H4 (cell line): ENCODE measurements at regions not wholly inside any gene's neighbourhood (a gene's known extent, or its start where the extent isn't known, plus 50 kb on each side); places are given as distances from the start of the nearest gene placed in this dataset.
"Not testable (repeated sequence)": the region's sequence is repeated elsewhere in the genome, so short reads cannot be mapped to it uniquely, and the experiment has no call there.

Experiments used
- DNase-seq: peaks from one replicate; pipeline ENCODE4 v3.0.0-alpha.2; 2015; ENCODE audit warnings: low spot score

DNA sequence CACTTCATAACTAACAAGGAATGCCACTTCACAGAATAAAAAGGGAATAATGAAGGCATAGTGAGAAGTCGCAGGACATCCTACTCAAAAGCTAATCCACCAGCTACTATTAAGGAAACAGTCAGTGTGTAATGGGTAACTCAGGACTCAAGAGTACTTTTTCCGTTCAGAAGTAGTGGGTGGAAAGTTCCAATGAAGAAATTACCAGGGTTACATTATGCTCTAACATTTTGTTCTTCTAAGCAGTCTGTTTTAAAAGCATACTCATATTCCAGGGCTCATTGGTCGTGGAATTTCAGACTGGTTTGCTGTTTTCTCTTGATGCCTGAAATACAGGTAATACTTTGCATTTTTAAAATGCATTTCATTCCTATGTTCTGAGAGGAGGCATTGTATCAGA is 222.4 kb upstream of the IRS2 start:
- DNase-seq, result no peak

DNA sequence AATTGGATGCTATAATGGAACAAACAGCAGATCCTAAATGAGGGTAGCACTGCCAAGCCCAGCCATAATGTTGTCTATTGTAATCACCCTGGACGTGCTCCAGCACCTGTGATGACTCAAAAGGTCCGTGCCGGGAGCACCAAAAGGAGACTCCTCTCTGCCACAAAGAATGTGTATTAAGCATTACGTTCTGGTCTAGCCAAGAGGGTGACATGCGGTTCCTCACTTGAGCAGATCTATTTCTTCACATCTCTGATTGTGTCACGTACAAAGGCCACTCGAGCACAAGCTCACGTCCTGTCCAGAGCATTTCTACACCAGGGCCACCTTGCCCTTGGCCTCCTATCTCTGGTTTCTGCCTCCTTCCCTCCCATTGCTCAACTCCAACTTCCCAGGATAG is 219.9 kb upstream of the IRS2 start:
- DNase-seq, result peak; percentile 60

DNA sequence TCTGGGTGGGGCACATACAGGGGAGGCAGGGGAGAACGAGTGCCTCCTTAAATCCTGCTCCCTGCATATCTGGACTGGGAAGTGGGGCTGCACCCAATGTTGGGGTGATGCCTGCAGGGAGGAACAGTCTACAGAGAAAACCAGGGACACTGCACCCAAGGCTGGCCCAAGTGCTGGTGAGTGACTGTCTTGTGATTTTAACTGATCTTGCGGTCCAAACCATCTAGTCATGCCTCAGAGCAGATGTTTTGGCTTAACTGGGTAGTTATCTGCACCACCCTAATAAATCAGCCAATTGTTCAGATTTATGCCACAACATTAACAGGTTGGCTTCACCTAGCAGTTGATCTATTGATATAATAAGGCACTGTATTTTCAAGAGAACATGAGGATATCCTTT is 219.2 kb upstream of the IRS2 start:
- DNase-seq, result no peak

DNA sequence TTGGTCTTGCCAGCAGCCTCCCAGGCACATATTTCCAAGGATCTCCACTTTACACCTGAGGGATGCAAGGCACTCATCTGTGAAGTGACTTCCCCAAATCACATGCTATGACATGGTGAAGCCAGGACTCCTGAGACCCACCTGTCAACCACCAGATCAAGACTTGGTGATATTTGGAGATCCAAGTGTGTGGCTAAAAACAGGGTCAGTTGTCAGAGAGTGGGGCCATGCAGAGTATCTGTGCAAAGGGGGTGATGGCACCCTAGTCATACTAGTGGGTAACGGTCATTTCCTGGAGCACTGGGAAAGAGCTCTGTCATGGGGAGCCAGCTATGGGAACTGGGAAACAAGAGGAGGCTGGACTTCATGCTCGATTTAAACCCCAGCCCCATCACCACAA is 218.4 kb upstream of the IRS2 start:
- DNase-seq, result no peak

DNA sequence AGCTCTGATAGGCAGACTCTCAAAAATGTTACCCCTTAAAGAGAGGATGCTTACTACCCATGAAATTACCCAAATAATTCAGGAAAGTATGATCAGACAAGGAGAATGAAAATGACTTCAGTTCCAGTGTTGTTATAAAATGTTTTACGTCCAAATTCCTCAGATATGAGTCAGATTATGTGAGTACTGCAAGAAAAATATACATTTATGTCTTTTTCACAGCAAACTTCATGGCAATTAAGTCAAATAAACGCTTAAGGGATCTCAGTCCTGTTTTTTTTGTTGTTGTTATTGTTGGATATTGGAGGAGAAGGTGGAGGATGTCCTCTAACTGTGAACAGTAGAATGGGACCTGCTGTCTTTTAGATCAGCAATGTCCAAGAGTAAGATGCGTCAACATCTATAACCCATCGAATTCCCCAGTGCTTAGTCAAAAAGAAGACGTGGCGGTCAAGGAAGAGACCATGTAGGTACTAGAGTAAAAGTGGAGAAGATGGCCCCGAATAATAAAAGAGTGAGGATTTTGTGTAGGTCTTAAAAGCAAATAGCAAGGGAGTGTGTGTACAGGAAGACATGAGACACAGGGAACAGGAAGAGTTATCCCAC is 215.4 kb upstream of the IRS2 start:
- no peak for DNase-seq

DNA sequence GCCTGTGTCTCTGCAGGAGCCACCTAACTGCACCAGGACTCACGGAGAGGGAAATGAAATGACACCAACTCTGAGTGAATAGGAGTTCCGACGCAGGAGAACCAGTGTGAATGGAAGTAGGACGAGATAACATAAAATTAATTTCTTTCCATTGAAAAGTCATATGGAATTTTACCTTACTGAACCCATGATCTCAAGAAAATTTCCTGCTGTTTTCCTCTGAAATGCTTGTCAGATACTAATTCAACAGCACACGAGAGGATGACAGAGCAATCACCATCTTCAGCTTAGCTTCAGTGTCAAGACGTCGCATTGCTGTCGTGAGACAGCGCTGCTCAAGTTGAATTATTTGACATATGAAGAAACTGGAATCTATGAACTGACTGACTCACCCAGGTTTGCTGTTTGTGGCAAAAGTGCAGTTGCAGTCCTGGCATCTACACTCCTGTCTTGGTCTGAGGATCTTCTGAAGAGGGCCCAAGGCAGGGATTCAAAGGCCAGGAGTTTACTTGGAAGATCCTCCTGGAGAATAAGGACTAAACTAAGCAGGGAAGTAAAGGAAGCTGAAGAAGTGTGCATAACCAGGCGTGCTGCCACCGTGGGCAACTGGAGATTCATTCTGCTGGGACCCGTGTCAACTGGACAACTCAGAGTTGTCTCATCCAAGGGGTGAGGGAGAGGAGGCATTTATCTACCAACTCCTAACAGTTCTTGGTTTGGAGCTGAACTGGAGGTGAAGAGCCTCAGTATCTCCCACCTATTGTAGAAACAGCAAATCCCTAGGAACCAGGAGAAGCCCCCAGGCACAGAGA is 214.4 kb upstream of the IRS2 start:
- no peak for DNase-seq

DNA sequence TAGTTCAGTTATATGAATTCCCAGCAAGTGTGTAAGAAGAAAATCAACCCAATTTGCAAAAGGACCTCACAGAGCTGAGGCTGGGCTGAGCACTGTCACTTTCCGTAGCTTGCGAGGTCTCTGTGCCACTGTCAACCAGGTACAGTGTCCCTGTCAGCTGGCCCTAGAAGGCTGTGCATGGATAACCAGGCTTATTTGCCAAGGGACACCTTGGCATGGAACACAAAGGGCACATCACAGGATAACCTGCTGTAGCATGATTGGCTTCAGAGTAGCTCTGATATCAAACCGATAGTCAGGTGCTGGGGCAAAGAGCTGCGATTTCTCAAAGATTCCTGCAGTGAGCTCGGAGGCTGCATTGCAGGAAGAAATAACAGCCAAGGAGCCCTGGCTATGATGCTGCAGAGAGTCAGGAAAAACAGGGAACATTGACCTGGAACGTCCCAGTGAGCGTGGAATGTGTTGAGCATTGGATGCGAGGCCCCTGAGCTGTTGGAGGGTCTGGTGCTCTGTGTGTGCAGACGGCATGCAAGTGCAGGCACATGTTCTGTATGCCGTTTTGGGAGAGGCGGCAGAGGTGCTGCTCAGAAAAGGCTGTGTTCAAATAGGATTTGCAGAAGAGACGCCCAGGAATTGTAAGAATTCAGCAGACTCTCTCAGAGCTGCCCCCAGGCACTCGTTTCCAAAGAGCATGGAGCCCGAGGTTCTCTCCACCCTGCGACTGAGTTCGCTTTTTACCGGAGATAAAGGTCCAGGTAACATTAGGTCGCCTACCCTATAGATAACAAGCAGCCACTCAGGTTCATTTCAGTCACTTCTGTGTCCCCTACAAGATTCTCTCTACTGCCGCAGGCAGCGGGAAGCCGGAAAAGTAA is 213.5 kb upstream of the IRS2 start:
- no peak for DNase-seq

DNA sequence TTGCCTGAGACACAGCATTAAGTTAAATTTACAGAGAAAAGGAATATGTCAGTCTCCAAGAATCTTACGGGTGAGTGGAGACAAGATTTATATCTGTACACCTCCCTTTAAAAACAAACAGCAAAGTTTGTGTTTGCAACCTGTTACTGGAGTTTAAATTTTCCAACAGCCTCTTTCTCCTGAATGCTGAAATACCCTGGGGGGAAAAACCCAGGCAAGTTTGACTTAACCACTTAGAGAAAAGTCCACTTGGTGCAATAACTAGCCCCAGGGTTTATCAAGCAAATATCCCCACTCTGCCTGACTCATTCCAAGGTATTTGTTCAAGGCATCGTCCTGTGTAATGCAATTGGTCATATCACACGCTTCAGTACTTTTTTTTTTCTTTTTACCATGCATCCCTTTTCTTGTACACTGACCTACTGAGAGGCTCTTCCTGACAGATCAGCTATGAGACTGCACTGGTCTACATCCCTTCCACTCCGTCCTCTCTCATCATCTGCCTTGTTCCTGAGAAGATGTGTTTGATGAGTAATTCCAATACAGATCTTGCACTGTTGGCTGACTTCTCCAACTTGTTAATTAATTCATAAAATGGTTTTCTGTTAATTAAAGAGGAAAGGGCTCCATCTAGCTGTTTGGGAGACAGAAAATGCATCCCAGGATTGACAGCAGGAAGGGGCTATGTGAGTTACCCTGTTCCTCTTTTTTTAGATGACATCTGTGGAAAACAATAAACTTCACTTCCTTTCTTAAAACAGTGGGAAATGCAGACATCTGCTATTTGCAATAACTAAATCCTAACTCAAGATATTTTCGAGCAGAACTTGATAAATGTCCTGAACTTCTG is 212.5 kb upstream of the IRS2 start:
- DNase-seq, result peak; percentile 37

DNA sequence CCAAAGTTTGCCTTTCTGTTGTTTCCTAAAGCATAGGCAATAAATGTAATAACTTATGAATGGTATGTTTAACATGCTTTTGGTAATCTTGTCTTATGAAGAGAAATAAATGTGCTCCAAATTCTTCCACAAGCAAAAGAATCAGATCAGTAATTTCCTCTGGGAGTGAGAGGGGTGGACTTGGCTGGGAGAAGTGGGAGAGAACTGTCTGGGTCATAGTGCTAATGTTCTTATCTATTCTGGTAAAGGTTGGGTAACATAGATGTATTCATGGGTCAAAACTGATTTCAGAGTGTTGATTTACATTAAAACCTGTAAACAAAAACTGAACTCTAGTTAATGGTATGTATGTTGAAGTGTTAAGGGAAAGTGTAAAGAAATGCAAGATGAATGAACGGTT is 211.7 kb upstream of the IRS2 start:
- DNase-seq, result no peak

DNA sequence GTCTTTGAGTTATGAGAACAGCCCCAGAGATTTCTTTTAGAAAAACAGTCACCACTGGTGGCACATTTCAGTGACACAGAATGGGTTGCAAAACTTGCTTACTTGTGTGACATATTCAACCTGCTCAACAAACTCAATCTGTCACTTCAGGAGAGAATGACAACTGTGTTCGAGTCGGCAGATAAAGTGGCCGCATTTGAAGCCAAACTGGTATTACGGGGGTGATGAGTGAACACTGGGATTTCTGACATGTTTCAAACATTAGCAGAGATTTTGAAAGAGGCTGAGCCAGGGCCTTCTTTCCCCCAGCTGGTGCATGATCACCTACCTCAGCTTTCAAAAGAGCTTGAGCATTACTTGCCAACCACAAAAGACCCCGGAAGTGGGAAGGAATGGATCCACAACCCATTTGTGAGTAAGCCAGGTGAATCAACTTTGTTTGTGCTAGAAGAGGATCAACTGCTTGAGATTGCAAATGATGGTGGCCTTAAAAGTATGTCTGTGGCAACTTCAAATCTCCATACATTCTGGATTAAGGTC is 210.7 kb upstream of the IRS2 start:
- DNase-seq, result not testable (repeated sequence)

DNA sequence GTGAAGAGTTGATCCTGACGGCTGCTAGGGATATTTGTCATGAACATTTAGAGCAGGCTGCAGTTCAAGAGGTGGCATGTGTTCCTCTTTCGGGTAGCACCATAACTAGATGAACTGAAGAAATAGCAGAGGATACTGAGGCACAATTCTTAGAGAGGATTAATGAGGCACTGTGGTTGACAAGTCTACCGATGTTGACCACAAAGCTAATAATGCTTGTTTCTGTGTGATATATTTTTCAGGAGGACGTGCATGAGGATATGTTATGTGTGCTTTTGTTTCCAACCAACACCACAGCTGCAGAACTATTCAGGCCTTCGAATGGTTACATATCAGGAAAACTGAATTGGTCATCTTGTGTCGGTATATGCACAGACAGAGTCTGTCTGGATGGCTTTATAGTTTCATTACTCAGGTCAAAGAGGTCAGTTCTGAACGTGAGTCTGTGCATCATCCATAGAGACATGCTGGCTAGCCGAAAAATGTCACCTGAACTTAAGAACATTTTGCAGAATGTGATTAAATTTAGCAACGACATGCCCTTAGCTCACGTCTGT is 210.1 kb upstream of the IRS2 start:
- DNase-seq, result no peak

DNA sequence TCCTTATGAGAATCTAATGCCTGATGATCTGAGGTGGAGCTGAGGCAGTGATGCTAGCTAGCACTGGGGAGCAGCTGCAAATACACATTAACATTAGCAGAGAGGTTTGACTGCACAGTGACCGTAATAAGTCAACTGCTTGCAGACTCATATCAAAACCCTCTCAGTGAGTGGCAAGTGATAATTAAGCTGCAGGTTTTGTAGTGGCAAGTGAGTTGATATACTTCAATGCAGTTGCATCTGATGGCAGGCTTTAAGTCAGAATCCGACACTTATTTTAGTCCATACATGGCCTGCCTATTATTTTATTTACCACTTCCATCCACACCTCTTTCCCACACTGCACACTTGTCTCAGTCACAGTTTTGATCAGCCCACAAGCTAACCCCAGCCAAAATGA is 209.2 kb upstream of the IRS2 start:
- DNase-seq, result no peak

DNA sequence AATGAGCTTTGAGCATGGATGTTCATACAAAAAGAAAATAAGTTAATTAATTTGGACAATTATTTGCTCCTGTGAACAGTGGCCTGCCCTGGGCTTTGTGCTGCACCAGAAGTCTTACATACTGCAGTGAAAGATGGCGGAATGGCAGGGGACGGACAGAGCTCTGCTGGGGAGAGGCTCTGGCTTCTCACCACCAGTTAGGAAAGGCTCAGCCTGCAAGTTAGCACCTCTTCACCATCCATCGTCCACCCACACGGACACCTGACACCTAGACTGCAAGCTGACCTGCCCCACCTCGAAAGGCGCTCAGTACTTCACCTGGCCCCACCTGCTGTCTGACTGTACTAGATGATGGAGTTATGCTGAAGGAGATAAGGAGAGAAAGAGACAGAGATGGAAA is 203.9 kb upstream of the IRS2 start:
- DNase-seq, result no peak

DNA sequence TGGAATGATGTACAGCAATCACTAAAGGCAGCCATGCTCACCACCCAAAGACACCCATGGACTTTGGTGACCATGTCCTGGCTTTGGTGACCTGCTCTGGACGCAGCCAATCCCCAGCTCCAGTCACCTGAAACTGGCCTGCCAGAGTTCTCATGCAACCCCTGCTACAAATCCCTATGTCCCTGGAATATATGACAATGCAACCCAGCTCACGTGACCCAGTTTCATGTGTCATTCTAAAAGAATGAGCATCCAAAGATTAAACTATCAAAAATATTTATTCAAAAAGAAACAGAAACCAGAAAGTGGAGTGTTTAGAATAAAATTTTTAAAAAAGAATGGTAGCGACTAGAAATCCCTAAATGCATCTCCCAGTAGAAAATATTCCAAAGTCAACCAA is 203.3 kb upstream of the IRS2 start:
- DNase-seq, result no peak

DNA sequence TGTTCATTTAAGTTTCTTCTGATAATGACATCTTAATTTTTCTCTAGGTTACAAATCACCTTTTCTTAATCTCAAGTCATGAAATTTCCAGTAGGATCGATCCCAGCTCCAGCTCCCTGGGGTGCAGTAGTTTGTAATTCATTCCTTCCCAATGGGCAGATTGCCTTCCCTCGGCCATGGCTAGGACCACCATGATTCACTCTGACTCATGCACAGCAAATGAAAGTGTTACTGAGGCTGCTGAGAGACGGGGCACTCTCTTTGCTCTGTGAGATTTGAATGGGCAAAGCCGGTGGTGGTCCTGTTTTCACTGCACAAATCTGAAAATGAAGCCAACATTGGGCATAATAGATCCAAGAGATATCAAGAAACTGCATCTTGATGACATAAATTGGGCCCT is 202.8 kb upstream of the IRS2 start:
- no peak for DNase-seq

DNA sequence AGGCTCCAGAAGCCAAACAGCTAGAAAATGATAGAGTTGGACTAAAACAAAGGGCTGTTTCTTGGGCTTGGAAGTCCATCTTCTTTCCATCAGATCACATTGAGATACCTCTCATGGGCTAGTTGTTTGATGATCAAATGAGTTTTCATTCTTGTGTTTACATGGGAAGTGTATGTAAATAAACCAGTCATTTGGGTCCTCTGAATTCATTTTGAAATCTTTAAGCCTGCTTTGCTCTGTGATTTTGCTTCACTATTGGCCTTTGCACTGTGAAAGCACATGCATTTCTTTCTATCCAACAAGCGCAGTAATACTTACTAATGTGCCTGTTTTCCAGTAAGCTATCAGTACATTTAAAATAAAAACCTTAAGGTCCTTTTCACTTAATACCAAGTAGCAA is 200.5 kb upstream of the IRS2 start:
- no peak for DNase-seq

DNA sequence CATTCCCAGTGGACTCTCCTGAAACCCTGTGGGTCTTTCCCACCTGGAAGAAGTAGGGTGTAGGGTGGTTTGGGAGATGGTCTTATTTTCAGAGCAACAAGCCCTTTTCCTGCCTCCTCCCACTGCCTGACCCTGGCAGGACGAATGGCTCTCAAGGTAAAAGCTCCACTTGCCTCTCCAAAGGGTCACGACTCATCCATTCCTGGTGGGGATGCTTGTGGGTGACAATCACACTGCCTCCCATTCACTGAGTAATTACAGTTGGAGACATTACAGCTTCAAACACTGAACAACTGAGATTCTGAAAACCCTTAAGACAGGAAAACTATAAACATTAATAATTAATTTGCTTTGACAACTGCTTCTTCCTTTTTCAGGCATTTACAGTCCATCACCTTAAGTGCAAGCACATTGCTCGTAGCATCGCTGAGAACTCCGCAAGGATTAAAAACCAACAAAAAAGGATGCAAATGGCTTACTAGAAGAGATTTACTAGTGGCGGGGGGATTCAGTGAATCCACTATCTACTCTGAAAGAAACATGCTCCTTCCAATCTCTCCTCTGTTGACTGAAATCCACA is 199.6 kb upstream of the IRS2 start:
- DNase-seq, result no peak

DNA sequence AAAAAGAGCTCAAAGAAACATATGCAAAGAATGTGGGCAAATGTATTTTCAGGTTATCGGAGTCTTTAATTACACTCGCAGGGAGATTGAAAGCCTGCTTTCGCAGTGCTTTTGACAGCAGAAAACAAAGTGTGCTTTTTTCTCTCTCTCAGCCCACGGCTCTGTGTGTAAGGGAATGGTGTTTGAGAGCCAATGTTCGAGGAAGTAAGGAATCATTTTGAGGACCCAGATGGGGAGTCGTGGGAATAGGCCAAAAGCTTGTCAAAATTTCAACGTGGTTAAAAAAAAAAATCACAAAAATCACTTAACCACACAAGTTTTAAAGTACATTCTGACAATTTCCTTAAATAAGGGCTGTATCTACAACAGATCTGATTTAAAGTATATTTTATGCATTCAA is 197.1 kb upstream of the IRS2 start:
- DNase-seq, result no peak

DNA sequence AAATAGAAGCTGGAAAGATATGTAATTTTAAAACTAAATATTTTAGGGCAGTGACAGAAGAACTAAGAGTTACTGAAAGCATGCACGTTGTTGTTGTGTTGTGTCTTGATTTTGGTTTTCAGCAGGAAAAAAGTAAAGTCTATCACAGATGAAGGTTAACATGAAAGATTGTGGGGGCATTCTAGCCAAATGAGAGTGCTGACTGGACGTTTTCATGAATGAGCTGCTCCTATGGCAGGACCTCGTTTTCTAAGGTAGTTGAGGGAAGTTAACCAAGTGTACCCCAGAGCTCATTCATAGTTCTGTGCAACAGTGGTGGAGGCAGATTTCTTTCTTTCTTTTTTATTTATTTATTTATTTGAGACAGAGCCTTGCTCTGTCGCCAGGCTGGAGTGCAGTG is 194.6 kb upstream of the IRS2 start:
- DNase-seq, result no peak

DNA sequence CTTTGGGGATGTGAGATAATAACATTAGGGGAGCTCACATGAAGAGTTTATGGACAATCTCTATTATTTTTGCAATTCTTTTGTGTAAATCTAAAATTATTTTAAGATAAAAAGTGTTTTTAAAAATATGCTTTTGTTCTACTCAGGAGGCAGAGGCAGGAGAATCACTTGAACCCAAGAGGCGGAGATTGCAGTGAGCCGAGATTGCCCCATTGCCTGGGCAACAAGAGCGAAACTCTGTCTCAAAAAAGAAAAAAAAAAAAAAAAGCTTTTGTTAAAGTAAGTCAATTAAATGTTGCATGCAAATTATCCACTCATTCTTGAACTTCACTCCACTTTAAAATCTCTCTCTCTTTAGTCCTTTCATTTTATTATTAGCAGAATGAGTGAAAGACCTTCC is 193.3 kb upstream of the IRS2 start:
- not testable (repeated sequence) for DNase-seq

DNA sequence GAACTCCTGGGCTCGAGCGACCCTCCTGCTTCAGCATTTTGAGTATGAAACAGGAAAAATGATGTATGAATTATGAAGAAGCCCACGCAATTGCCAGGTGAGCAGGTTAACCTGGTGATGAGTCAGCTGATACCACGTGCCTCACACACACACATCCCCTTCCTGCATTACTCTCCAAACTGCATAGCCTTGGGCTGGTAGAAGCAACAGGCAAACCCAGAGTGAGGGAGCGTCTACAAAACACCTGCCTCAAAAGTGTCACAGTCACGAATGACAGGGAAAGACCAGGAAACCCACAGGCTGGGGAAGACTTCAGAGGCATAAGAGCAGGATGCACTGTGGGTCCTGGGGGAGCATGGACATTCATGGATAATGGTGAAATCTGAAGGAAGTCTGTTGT is 192.8 kb upstream of the IRS2 start:
- DNase-seq, result no peak
